ENCODE measurements at regions not wholly inside any gene's neighbourhood (a gene's known extent, or its start where the extent isn't known, plus 50 kb on each side); places are given as distances from the start of the nearest gene placed in this dataset.
A peak's percentile ranks its signal among the peaks of the same experiment; 100 is the strongest.

- Histone ChIP-seq H3K4me3 (ENCODE audit: low read depth in 1 of 3, low read length in 3 of 3) (no peak overlapping the region), H3K27me3 (ENCODE audit: control insufficient read depth in 3 of 3, insufficient read depth in 3 of 3, low read length in 3 of 3) (no peaks in the 10 kb centered on the region), H3K36me3 (ENCODE audit: control insufficient read depth in 3 of 3, insufficient read depth in 2 of 3, low read depth in 1 of 3, low read length in 3 of 3) (no peaks in the 10 kb centered on the region), H3K27ac (ENCODE audit: low read depth in 1 of 3, low read length in 2 of 3) (no peak overlapping the region), H3K9me3 (ENCODE audit: control insufficient read depth in 2 of 2, insufficient read depth in 1 of 2, low read depth in 1 of 2, low read length in 1 of 2) (no peaks in the 10 kb centered on the region), H3K4me1 (ENCODE audit: control insufficient read depth in 3 of 3, insufficient read depth in 2 of 3, low read depth in 1 of 3, low read length in 2 of 3) (peaks cover 0 to 19% (median 0%) of the 10 kb centered on the region in 3 donors)
- WGBS, 3 donors: 72 to 86% (median 76%) methylated on average over 2 of the region's 2 CpGs
- FAIRE-seq (no peak), DNase-seq (no peak)
Observed at GRCh38 chr4:81352446-81352835, 119.3 kb downstream of the RASGEF1B start.

GRCh38 chr4:81351654-81352445, 119.9 kb downstream of the RASGEF1B start:
- no peaks in the 10 kb centered on the region for H3K36me3 ChIP-seq (ENCODE audit: control insufficient read depth in 3 of 3, insufficient read depth in 2 of 3, low read depth in 1 of 3, low read length in 3 of 3)
- FAIRE-seq (peak; percentile 41), DNase-seq (peak; percentile 83 to 91)
- H3K4me3 ChIP-seq (ENCODE audit: low read depth in 1 of 3, low read length in 3 of 3): no peak overlapping the region
- peaks cover 0 to 20% (median 0%) of the 10 kb centered on the region in 3 donors for H3K4me1 ChIP-seq (ENCODE audit: control insufficient read depth in 3 of 3, insufficient read depth in 2 of 3, low read depth in 1 of 3, low read length in 2 of 3)
- 34 to 40% (median 37%) methylated on average over 11 of the region's 11 CpGs for WGBS, 3 donors
- no peaks in the 10 kb centered on the region for H3K27me3 ChIP-seq (ENCODE audit: control insufficient read depth in 3 of 3, insufficient read depth in 3 of 3, low read length in 3 of 3)
- peak overlapping the region in 1 of 3 donors; percentile 55 for H3K27ac ChIP-seq (ENCODE audit: low read depth in 1 of 3, low read length in 2 of 3)
- H3K9me3 ChIP-seq (ENCODE audit: control insufficient read depth in 2 of 2, insufficient read depth in 1 of 2, low read depth in 1 of 2, low read length in 1 of 2): no peaks in the 10 kb centered on the region

- Histone ChIP-seq H3K27me3 (ENCODE audit: control insufficient read depth in 3 of 3, insufficient read depth in 3 of 3, low read length in 3 of 3) (no peaks in the 10 kb centered on the region), H3K27ac (ENCODE audit: low read depth in 1 of 3, low read length in 2 of 3) (no peak overlapping the region), H3K9me3 (ENCODE audit: control insufficient read depth in 2 of 2, insufficient read depth in 1 of 2, low read depth in 1 of 2, low read length in 1 of 2) (peaks cover 0 to 1% of the 10 kb centered on the region in 2 donors), H3K4me1 (ENCODE audit: control insufficient read depth in 3 of 3, insufficient read depth in 2 of 3, low read depth in 1 of 3, low read length in 2 of 3) (peaks cover 0 to 20% (median 0%) of the 10 kb centered on the region in 3 donors), H3K36me3 (ENCODE audit: control insufficient read depth in 3 of 3, insufficient read depth in 2 of 3, low read depth in 1 of 3, low read length in 3 of 3) (peaks cover 0 to 2% (median 0%) of the 10 kb centered on the region in 3 donors), H3K4me3 (ENCODE audit: low read depth in 1 of 3, low read length in 3 of 3) (no peak overlapping the region)
- no peak for DNase-seq
- no peak for FAIRE-seq
- 61 to 92% (median 87%) methylated on average over 3 of the region's 3 CpGs for WGBS, 3 donors
Observed at GRCh38 chr4:81350040-81350439, 121.7 kb downstream of the RASGEF1B start.

GRCh38 chr4:81348778-81349094, 123.0 kb downstream of the RASGEF1B start:
- Histone ChIP-seq H3K4me1 (ENCODE audit: control insufficient read depth in 3 of 3, insufficient read depth in 2 of 3, low read depth in 1 of 3, low read length in 2 of 3) (peaks cover 0 to 20% (median 0%) of the 10 kb centered on the region in 3 donors), H3K27me3 (ENCODE audit: control insufficient read depth in 3 of 3, insufficient read depth in 3 of 3, low read length in 3 of 3) (no peaks in the 10 kb centered on the region), H3K36me3 (ENCODE audit: control insufficient read depth in 3 of 3, insufficient read depth in 2 of 3, low read depth in 1 of 3, low read length in 3 of 3) (peaks cover 0 to 2% (median 0%) of the 10 kb centered on the region in 3 donors), H3K9me3 (ENCODE audit: control insufficient read depth in 2 of 2, insufficient read depth in 1 of 2, low read depth in 1 of 2, low read length in 1 of 2) (peaks cover 0 to 1% of the 10 kb centered on the region in 2 donors), H3K4me3 (ENCODE audit: low read depth in 1 of 3, low read length in 3 of 3) (no peak overlapping the region), H3K27ac (ENCODE audit: low read depth in 1 of 3, low read length in 2 of 3) (peak overlapping the region in 1 of 3 donors; percentile 79)
- DNase-seq (no peak), FAIRE-seq (no peak)
- WGBS, 3 donors: 85 to 95% (median 88%) methylated on average over 1 of the region's 1 CpG

- FAIRE-seq: no peak
Observed at GRCh38 chr4:81348086-81348777, 123.5 kb downstream of the RASGEF1B start.

GRCh38 chr4:81346719-81347118, 125.0 kb downstream of the RASGEF1B start:
- DNase-seq (no peak), FAIRE-seq (no peak)
- H3K9me3 ChIP-seq (ENCODE audit: control insufficient read depth in 2 of 2, insufficient read depth in 1 of 2, low read depth in 1 of 2, low read length in 1 of 2): peaks cover 0 to 1% of the 10 kb centered on the region in 2 donors
- no peaks in the 10 kb centered on the region for H3K27me3 ChIP-seq (ENCODE audit: control insufficient read depth in 3 of 3, insufficient read depth in 3 of 3, low read length in 3 of 3)
- 94 to 100% (median 97%) methylated on average over 1 of the region's 1 CpG for WGBS, 3 donors
- peaks cover 0 to 20% (median 0%) of the 10 kb centered on the region in 3 donors for H3K4me1 ChIP-seq (ENCODE audit: control insufficient read depth in 3 of 3, insufficient read depth in 2 of 3, low read depth in 1 of 3, low read length in 2 of 3)
- H3K27ac ChIP-seq (ENCODE audit: low read depth in 1 of 3, low read length in 2 of 3): peak overlapping the region in 1 of 3 donors; percentile 79
- H3K4me3 ChIP-seq (ENCODE audit: low read depth in 1 of 3, low read length in 3 of 3): no peak overlapping the region
- H3K36me3 ChIP-seq (ENCODE audit: control insufficient read depth in 3 of 3, insufficient read depth in 2 of 3, low read depth in 1 of 3, low read length in 3 of 3): peaks cover 0 to 2% (median 0%) of the 10 kb centered on the region in 3 donors

More at GRCh38 chr4:81348086-81348777, 123.5 kb downstream of the RASGEF1B start:
- DNase-seq: peak; percentile 43 to 53
- Histone ChIP-seq H3K27ac (ENCODE audit: low read depth in 1 of 3, low read length in 2 of 3) (peak overlapping the region in 1 of 3 donors; percentile 79), H3K27me3 (ENCODE audit: control insufficient read depth in 3 of 3, insufficient read depth in 3 of 3, low read length in 3 of 3) (no peaks in the 10 kb centered on the region), H3K4me1 (ENCODE audit: control insufficient read depth in 3 of 3, insufficient read depth in 2 of 3, low read depth in 1 of 3, low read length in 2 of 3) (peaks cover 0 to 20% (median 0%) of the 10 kb centered on the region in 3 donors), H3K4me3 (ENCODE audit: low read depth in 1 of 3, low read length in 3 of 3) (no peak overlapping the region), H3K36me3 (ENCODE audit: control insufficient read depth in 3 of 3, insufficient read depth in 2 of 3, low read depth in 1 of 3, low read length in 3 of 3) (peaks cover 0 to 2% (median 0%) of the 10 kb centered on the region in 3 donors), H3K9me3 (ENCODE audit: control insufficient read depth in 2 of 2, insufficient read depth in 1 of 2, low read depth in 1 of 2, low read length in 1 of 2) (peaks cover 0 to 1% of the 10 kb centered on the region in 2 donors)
- WGBS, 3 donors: 69 to 70% (median 69%) methylated on average over 3 of the region's 3 CpGs

GRCh38 chr4:81343536-81343935, 128.2 kb downstream of the RASGEF1B start:
- FAIRE-seq: no peak

GRCh38 chr4:81343046-81343445, 128.0 kb upstream of the PRKG2 start:
- Histone ChIP-seq H3K36me3 (ENCODE audit: control insufficient read depth in 3 of 3, insufficient read depth in 2 of 3, low read depth in 1 of 3, low read length in 3 of 3) (peaks cover 0 to 2% (median 0%) of the 10 kb centered on the region in 3 donors), H3K27ac (ENCODE audit: low read depth in 1 of 3, low read length in 2 of 3) (no peak overlapping the region), H3K9me3 (ENCODE audit: control insufficient read depth in 2 of 2, insufficient read depth in 1 of 2, low read depth in 1 of 2, low read length in 1 of 2) (peaks cover 0 to 1% of the 10 kb centered on the region in 2 donors), H3K4me1 (ENCODE audit: control insufficient read depth in 3 of 3, insufficient read depth in 2 of 3, low read depth in 1 of 3, low read length in 2 of 3) (peaks cover 0 to 6% (median 0%) of the 10 kb centered on the region in 3 donors), H3K27me3 (ENCODE audit: control insufficient read depth in 3 of 3, insufficient read depth in 3 of 3, low read length in 3 of 3) (no peaks in the 10 kb centered on the region), H3K4me3 (ENCODE audit: low read depth in 1 of 3, low read length in 3 of 3) (no peak overlapping the region)
- FAIRE-seq: no peak
- DNase-seq: no peak
- WGBS, 3 donors: 92 to 96% (median 92%) methylated on average over 1 of the region's 1 CpG

More at GRCh38 chr4:81343536-81343935, 128.2 kb downstream of the RASGEF1B start:
- H3K4me3 ChIP-seq (ENCODE audit: low read depth in 1 of 3, low read length in 3 of 3): no peak overlapping the region
- peaks cover 0 to 8% (median 0%) of the 10 kb centered on the region in 3 donors for H3K4me1 ChIP-seq (ENCODE audit: control insufficient read depth in 3 of 3, insufficient read depth in 2 of 3, low read depth in 1 of 3, low read length in 2 of 3)
- no peaks in the 10 kb centered on the region for H3K27me3 ChIP-seq (ENCODE audit: control insufficient read depth in 3 of 3, insufficient read depth in 3 of 3, low read length in 3 of 3)
- no peak for DNase-seq
- 82 to 93% (median 89%) methylated on average over 3 of the region's 3 CpGs for WGBS, 3 donors
- H3K27ac ChIP-seq (ENCODE audit: low read depth in 1 of 3, low read length in 2 of 3): no peak overlapping the region
- peaks cover 0 to 1% of the 10 kb centered on the region in 2 donors for H3K9me3 ChIP-seq (ENCODE audit: control insufficient read depth in 2 of 2, insufficient read depth in 1 of 2, low read depth in 1 of 2, low read length in 1 of 2)
- peaks cover 0 to 2% (median 0%) of the 10 kb centered on the region in 3 donors for H3K36me3 ChIP-seq (ENCODE audit: control insufficient read depth in 3 of 3, insufficient read depth in 2 of 3, low read depth in 1 of 3, low read length in 3 of 3)

All from small intestine (tissue), 7 donors.